ENCODE measurements at regions not wholly inside any gene's neighbourhood (a gene's known extent, or its start where the extent isn't known, plus 50 kb on each side); places are given as distances from the start of the nearest gene placed in this dataset.
"Not testable (repeated sequence)": the region's sequence is repeated elsewhere in the genome, so short reads cannot be mapped to it uniquely, and the experiment has no call there.

GRCh38 chr4:116546759-116547158, 538.6 kb downstream of the TRAM1L1 start:
- DNase-seq (ENCODE audit: low read depth, low spot score) = no peak

GRCh38 chr4:116544946-116545345, 540.4 kb downstream of the TRAM1L1 start:
- no peak for DNase-seq (ENCODE audit: low read depth, low spot score)

GRCh38 chr4:116539744-116540143, 545.6 kb downstream of the TRAM1L1 start:
- DNase-seq (ENCODE audit: low read depth, low spot score) = no peak

GRCh38 chr4:116537828-116538227, 547.5 kb downstream of the TRAM1L1 start:
- DNase-seq (ENCODE audit: low read depth, low spot score) = no peak

GRCh38 chr4:116536024-116536423, 549.4 kb downstream of the TRAM1L1 start:
- DNase-seq (ENCODE audit: low read depth, low spot score) = not testable (repeated sequence)

GRCh38 chr4:116531870-116532269, 553.5 kb downstream of the TRAM1L1 start:
- no peak for DNase-seq (ENCODE audit: low read depth, low spot score)

GRCh38 chr4:116531026-116531425, 554.4 kb downstream of the TRAM1L1 start:
- DNase-seq (ENCODE audit: low read depth, low spot score) = no peak

- DNase-seq (ENCODE audit: low read depth, low spot score) = no peak
Observed at GRCh38 chr4:116530048-116530447, 555.3 kb downstream of the TRAM1L1 start.

- no peak for DNase-seq (ENCODE audit: low read depth, low spot score)
Observed at GRCh38 chr4:116529129-116529528, 556.2 kb downstream of the TRAM1L1 start.

- DNase-seq (ENCODE audit: low read depth, low spot score) = no peak
Observed at GRCh38 chr4:116522922-116523321, 562.5 kb downstream of the TRAM1L1 start.

GRCh38 chr4:116520886-116521285, 564.5 kb downstream of the TRAM1L1 start:
- DNase-seq (ENCODE audit: low read depth, low spot score) = no peak

GRCh38 chr4:116516711-116517110, 568.7 kb downstream of the TRAM1L1 start:
- no peak for DNase-seq (ENCODE audit: low read depth, low spot score)

GRCh38 chr4:116515959-116516358, 569.4 kb downstream of the TRAM1L1 start:
- no peak for DNase-seq (ENCODE audit: low read depth, low spot score)

GRCh38 chr4:116512552-116512951, 572.8 kb downstream of the TRAM1L1 start:
- no peak for DNase-seq (ENCODE audit: low read depth, low spot score)

- DNase-seq (ENCODE audit: low read depth, low spot score) = no peak
Observed at GRCh38 chr4:116501954-116502353, 583.4 kb downstream of the TRAM1L1 start.

- DNase-seq (ENCODE audit: low read depth, low spot score) = no peak
Observed at GRCh38 chr4:116500225-116500624, 585.2 kb downstream of the TRAM1L1 start.

- no peak for DNase-seq (ENCODE audit: low read depth, low spot score)
Observed at GRCh38 chr4:116489739-116490138, 595.6 kb downstream of the TRAM1L1 start.

- DNase-seq (ENCODE audit: low read depth, low spot score) = no peak
Observed at GRCh38 chr4:116486401-116486800, 599.0 kb downstream of the TRAM1L1 start.

GRCh38 chr4:116480546-116480945, 604.8 kb downstream of the TRAM1L1 start:
- no peak for DNase-seq (ENCODE audit: low read depth, low spot score)

GRCh38 chr4:116478343-116478742, 607.0 kb downstream of the TRAM1L1 start:
- no peak for DNase-seq (ENCODE audit: low read depth, low spot score)

- no peak for DNase-seq (ENCODE audit: low read depth, low spot score)
Observed at GRCh38 chr4:116469582-116469981, 615.8 kb downstream of the TRAM1L1 start.

- no peak for DNase-seq (ENCODE audit: low read depth, low spot score)
Observed at GRCh38 chr4:116453127-116453526, 632.2 kb downstream of the TRAM1L1 start.

- no peak for DNase-seq (ENCODE audit: low read depth, low spot score)
Observed at GRCh38 chr4:116449764-116450163, 635.6 kb downstream of the TRAM1L1 start.

GRCh38 chr4:116444117-116444516, 641.3 kb downstream of the TRAM1L1 start:
- no peak for DNase-seq (ENCODE audit: low read depth, low spot score)

Measured in astrocyte of the hippocampus (primary cell).